IPS-15b (cell line): ENCODE measurements at regions not wholly inside any gene's neighbourhood (a gene's known extent, or its start where the extent isn't known, plus 50 kb on each side); places are given as distances from the start of the nearest gene placed in this dataset.

Experiments
- H3K27me3 ChIP-seq: one replicate; pipeline ENCODE4 v1.6.1; 2013; ENCODE audit warnings: low read length; ENCODE audit not compliant: control insufficient read depth, insufficient read depth
- H3K36me3 ChIP-seq: one replicate; pipeline ENCODE4 v1.6.1; 2013; ENCODE audit warnings: low read length; ENCODE audit not compliant: control insufficient read depth, insufficient read depth
- H3K4me1 ChIP-seq: one replicate; pipeline ENCODE4 v1.6.1; 2013; ENCODE audit warnings: mild to moderate bottlenecking, low read length; ENCODE audit not compliant: control insufficient read depth, insufficient read depth
- H3K4me3 ChIP-seq: one replicate; pipeline ENCODE4 v1.5.1; 2013; ENCODE audit warnings: low read depth, low read length
- H3K9ac ChIP-seq: one replicate; pipeline ENCODE4 v1.6.1; 2013; ENCODE audit warnings: low read depth, mild to moderate bottlenecking, low read length
- H3K9me3 ChIP-seq: one replicate; pipeline ENCODE4 v1.6.1; 2013; ENCODE audit warnings: mild to moderate bottlenecking, low read length; ENCODE audit not compliant: control insufficient read depth, insufficient read depth

DNA sequence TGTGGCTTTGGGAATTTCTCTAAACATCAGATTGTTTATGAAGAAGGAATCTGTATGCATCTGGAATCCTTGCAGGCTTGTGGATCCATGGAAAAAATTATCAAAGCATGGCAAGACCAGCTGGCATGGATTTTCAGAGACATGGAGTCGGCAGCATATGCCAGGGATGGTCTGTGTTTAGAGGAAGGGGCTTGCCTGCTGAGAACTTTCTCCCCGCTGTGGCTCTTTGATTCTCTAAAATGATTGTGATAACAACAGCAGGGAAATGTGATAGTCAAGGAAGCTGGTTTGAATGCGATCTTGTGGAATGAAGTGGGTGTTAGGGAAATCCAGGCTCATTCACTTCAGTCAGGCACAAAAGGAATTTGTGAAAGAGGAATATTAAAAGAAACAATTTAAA is 245.7 kb upstream of the THRB start:
- H3K9me3 ChIP-seq = no peaks in the 10 kb centered on the region

DNA sequence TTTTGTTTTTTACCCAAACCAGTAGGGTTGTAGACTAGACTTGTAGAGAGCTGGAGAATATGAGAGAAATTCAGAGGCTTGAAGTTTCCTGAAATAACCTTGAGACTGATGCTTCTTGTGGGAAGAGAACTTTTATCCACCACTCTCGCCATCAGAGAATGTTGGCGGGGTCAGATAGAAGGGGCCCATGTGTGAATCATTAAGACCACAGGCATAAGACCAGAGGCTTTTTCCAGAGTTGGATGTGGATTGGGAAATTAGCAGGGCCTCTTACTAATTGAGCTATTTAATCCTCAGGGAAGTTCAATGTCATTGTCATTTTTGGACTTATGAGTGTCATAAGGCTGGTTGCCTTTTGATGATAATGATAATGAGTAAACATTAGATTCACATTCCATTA is 246.9 kb upstream of the THRB start:
- Histone ChIP-seq H3K36me3 (no peaks in the 10 kb centered on the region), H3K27me3 (no peaks in the 10 kb centered on the region), H3K4me1 (peaks cover 3% of the 10 kb centered on the region)

More for the DNA sequence above, 245.7 kb upstream of the THRB start:
- Histone ChIP-seq H3K9ac (no peak overlapping the region), H3K36me3 (no peaks in the 10 kb centered on the region), H3K27me3 (no peaks in the 10 kb centered on the region), H3K4me3 (no peak overlapping the region), H3K4me1 (peaks cover 3% of the 10 kb centered on the region)

GRCh38 chr3:24748520-24748919 is 253.9 kb upstream of the THRB start:
- Histone ChIP-seq H3K36me3 (no peaks in the 10 kb centered on the region), H3K4me1 (no peaks in the 10 kb centered on the region), H3K27me3 (no peaks in the 10 kb centered on the region), H3K4me3 (no peak overlapping the region), H3K9me3 (no peaks in the 10 kb centered on the region), H3K9ac (no peak overlapping the region)

More for the DNA sequence above, 246.9 kb upstream of the THRB start:
- no peak overlapping the region for H3K4me3 ChIP-seq
- H3K9me3 ChIP-seq = no peaks in the 10 kb centered on the region
- H3K9ac ChIP-seq = no peak overlapping the region

DNA sequence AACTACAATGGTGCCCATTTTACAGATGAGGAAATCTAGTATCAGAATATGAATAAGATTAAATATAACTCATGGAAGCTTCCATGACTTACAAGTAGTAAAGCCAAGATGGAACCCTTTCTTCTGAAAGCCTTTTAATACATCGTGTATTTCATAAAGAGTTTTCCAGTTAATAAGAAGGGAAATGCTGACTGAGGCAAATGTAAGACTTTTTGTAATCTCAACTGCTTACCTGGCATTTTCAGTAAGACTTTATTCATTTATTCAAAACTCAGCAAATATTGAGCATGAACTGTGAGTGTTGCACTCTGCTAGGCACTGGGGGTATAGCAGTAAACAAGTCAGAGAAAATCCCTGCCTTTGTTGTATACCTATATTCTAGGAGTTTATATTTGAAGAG is 256.4 kb upstream of the THRB start:
- Histone ChIP-seq H3K4me1 (no peaks in the 10 kb centered on the region), H3K36me3 (no peaks in the 10 kb centered on the region), H3K4me3 (no peak overlapping the region), H3K27me3 (no peaks in the 10 kb centered on the region), H3K9me3 (no peaks in the 10 kb centered on the region), H3K9ac (no peak overlapping the region)

DNA sequence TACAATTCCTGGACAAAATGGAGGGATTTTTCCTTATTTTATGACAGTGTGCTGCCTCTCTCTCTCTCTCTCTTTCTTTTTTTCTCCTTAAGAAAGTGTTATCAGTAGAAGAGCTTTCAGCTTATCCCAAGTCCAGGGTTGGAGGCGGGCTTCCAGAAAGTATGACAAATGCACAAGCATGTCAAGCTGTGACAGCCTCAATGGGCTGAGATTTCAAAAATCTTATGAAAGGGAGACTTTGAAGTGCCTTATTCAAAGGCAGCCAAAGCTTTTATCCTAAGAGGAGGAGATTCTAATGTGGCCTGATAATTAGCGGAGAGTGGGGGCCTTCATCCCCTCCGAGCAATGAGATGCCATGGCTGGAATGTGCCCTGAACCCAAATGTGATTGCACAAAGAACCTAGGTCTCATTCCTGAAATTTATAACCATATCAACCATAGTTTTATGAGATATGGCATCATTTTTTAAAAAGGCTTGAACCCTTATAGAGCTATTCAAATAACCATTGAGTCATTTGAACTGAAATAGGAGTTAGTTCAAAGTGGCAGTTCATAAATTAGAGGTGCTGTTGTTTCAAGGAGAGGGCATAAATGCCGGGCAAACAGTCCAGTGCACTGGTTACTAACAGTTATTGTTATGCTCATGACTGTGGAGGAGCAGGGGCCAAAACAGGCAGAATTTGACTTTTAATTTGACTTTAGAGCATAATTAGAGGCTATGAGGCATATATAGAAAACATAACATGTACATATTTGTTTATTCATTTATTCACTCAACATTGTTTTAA is 261.6 kb upstream of the THRB start:
- Histone ChIP-seq H3K9me3 (no peaks in the 10 kb centered on the region), H3K4me3 (no peak overlapping the region), H3K27me3 (no peaks in the 10 kb centered on the region), H3K9ac (no peak overlapping the region), H3K4me1 (no peaks in the 10 kb centered on the region), H3K36me3 (no peaks in the 10 kb centered on the region)

DNA sequence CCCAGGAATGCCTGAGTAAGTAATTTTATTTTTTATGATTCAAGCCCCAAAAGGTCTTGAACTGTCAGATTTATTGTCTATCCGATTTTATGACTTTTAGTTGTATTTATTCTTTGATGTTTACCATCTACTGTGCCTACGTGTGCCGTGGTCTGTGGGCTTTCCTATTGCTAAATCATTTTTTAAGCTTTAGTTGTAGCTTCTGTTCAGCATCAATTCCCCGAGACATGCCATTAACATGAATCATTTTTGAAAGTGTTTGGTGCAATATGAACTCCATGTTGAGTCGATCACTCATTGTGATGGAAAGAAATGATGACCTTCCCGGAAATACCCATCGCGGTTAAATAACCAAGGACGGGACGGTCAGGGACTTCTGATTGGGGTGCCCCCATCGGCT is 268.7 kb upstream of the THRB start:
- H3K9me3 ChIP-seq = no peaks in the 10 kb centered on the region
- H3K9ac ChIP-seq = no peak overlapping the region
- no peaks in the 10 kb centered on the region for H3K27me3 ChIP-seq
- H3K4me1 ChIP-seq = no peaks in the 10 kb centered on the region
- no peaks in the 10 kb centered on the region for H3K36me3 ChIP-seq
- H3K4me3 ChIP-seq = no peak overlapping the region

DNA sequence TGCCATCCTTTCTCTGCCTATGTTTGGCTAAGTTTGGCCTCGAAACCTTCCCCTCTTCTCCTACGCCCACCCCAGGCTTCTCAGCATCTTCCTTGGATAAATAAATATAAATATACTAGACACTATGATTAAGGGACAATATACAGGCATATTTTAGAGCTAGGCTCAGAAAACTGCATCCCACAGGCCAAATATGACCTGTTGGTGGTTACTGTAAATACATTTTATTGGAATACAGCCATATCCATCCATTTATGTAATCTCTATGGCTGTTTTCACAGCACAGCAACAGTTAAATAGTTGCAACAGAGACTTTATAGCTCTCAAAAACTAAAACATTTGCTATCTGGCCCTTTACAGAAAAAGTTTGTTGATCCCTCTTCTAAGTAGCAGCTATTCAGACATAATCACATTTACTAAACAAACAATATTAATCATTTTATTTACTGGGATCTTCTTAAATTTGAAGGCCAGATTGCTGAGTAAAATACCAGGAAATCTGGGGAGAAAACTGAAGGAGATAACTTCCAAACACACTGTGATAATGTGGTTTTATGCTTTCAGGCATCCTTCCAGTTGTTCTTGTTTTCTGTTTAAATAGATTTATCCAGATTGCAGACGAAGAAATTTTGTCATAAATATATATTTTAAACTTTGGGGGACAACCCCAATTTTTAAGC is 269.7 kb upstream of the THRB start:
- H3K9ac ChIP-seq = no peak overlapping the region
- no peak overlapping the region for H3K4me3 ChIP-seq
- H3K4me1 ChIP-seq = no peaks in the 10 kb centered on the region
- no peaks in the 10 kb centered on the region for H3K36me3 ChIP-seq
- no peaks in the 10 kb centered on the region for H3K27me3 ChIP-seq
- H3K9me3 ChIP-seq = no peaks in the 10 kb centered on the region

DNA sequence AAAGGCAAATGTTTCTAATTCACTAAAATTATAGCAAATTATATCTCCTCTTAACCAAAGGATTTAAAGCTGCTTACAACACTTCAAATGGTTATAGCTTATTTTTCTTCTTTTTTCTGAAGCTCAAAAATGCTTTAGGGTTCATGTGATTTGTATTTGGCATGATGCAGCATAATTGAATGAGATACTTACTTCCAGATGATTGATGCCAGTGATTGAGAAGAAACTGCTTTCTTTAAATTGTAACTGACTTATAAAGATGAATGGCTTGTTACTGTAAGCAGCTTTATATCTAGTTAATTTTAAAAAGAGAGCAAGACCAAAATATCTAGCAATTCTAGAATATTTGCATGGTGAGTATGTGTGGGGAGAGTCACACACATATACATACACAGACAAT is 270.7 kb upstream of the THRB start:
- no peak overlapping the region for H3K4me3 ChIP-seq
- no peaks in the 10 kb centered on the region for H3K36me3 ChIP-seq
- H3K4me1 ChIP-seq = no peaks in the 10 kb centered on the region
- no peaks in the 10 kb centered on the region for H3K9me3 ChIP-seq
- H3K27me3 ChIP-seq = no peaks in the 10 kb centered on the region
- H3K9ac ChIP-seq = no peak overlapping the region

- Histone ChIP-seq H3K4me3 (no peak overlapping the region), H3K9me3 (no peaks in the 10 kb centered on the region), H3K4me1 (no peaks in the 10 kb centered on the region), H3K9ac (no peak overlapping the region), H3K27me3 (no peaks in the 10 kb centered on the region), H3K36me3 (no peaks in the 10 kb centered on the region)
Measured at GRCh38 chr3:24769918-24770317, 275.3 kb upstream of the THRB start.

DNA sequence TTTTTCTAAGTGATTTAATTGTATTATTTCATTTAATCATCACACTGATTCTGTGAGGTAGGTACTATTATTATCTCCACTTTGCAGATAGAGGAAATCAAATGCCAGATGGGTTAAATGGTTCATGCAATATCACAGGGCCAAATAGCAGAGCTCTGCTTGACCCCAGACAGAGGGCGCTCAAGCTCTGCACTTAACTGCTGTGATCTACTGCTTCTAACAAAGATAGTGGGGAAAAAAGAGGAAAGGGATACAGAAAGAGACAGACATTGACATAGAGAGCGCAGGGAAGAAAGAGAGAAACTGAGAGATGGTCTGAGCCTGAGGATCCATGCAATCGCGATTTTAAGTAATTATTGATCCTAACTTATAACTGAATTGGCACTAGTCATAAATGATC is 279.1 kb upstream of the THRB start:
- no peaks in the 10 kb centered on the region for H3K36me3 ChIP-seq
- H3K27me3 ChIP-seq = no peaks in the 10 kb centered on the region
- H3K9ac ChIP-seq = no peak overlapping the region
- no peak overlapping the region for H3K4me3 ChIP-seq
- no peaks in the 10 kb centered on the region for H3K9me3 ChIP-seq
- H3K4me1 ChIP-seq = no peaks in the 10 kb centered on the region

GRCh38 chr3:24780991-24781390 is 286.3 kb upstream of the THRB start:
- Histone ChIP-seq H3K9ac (no peak overlapping the region), H3K4me1 (no peaks in the 10 kb centered on the region), H3K27me3 (no peaks in the 10 kb centered on the region), H3K9me3 (peaks cover 4% of the 10 kb centered on the region), H3K4me3 (no peak overlapping the region), H3K36me3 (no peaks in the 10 kb centered on the region)

GRCh38 chr3:24781454-24781853 is 286.8 kb upstream of the THRB start:
- no peak overlapping the region for H3K9ac ChIP-seq
- H3K36me3 ChIP-seq = no peaks in the 10 kb centered on the region
- peaks cover 4% of the 10 kb centered on the region for H3K9me3 ChIP-seq
- H3K4me1 ChIP-seq = no peaks in the 10 kb centered on the region
- H3K27me3 ChIP-seq = no peaks in the 10 kb centered on the region
- no peak overlapping the region for H3K4me3 ChIP-seq
